GM12891 (cell line): ENCODE measurements at regions not wholly inside any gene's neighbourhood (a gene's known extent, or its start where the extent isn't known, plus 50 kb on each side); places are given as distances from the start of the nearest gene placed in this dataset.

ENCODE experiments used
- DNase-seq: peaks from one replicate; pipeline ENCODE4 v3.0.0; 2011; ENCODE audit warnings: low spot score; ENCODE audit not compliant: insufficient read length
- FAIRE-seq: peaks from 2 replicates; lab custom pipeline; 2011; peaks lifted over from hg19 to GRCh38; lab: Jason Lieb, UNC
- PAX5 ChIP-seq: IDR thresholded peaks from 2 replicates; pipeline ENCODE4 v1.6.1; 2011; ENCODE audit warnings: low read length, moderate library complexity, mild to moderate bottlenecking; ENCODE audit not compliant: insufficient read depth, severe bottlenecking
- POLR2A ChIP-seq: IDR thresholded peaks from 2 replicates; pipeline ENCODE4 v1.6.1; 2011; ENCODE audit warnings: low read depth, low read length, control low read depth
- POLR2AphosphoS5 ChIP-seq: IDR thresholded peaks from 2 replicates; pipeline ENCODE4 v1.6.1; 2011; ENCODE audit warnings: low read depth, low read length, control low read depth
- POU2F2 ChIP-seq: IDR thresholded peaks from 2 replicates; pipeline ENCODE4 v1.6.1; 2011; ENCODE audit warnings: low read depth, mild to moderate bottlenecking, control low read depth, low read length, moderate library complexity
- SPI1 ChIP-seq: IDR thresholded peaks from 2 replicates; pipeline ENCODE4 v1.6.1; 2011; ENCODE audit warnings: low read depth, low read length, control low read depth
- TAF1 ChIP-seq: IDR thresholded peaks from 2 replicates; pipeline ENCODE4 v1.6.1; 2011; ENCODE audit warnings: low read depth, low read length, control low read depth

DNA sequence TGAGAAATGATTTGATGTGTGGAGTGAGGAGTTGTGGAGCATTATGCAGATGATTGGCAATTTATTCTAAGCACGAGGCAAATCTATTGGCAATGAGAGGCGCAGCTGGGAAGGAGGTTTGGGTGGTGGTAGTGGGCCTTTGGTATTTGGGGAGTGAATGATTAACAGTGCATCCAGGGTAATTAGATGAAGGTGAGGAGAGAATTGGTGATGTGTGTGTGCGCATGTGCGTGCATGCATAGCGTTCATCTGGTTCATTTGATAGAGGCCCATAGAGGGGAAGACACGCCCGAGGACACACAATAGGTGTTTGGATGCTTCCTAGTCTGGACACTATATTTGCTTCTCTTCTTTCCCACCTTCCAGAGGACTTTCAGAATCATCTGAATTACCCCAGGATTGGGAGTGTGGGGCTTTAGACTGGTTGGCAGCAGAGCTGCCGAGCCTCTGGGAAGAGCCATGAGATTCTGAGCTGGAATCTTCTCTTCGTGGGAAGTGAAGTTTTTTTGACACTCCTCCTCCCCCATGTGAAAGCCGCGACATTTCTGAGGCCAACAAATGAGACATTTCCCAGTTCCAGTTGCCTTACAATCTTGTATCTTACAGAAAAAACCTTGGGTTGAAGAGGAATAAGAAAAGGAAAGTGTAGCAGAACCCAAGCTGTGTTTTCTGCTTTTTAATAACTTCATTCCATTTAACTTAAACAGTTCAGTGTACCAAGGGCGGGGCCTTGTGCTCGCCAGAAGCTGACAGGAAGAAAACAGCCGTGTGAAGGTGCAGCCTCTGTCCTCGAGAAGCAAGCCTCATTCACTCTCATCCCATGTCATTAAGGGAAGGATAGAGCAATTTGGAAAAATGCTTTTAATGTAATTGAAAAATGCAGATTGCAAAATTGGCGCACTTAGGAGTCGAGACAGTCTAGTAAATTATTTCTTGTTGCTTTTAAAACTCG is 65.2 kb downstream of the SLC25A47 start:
- TF ChIP-seq TAF1: no peak
- TF ChIP-seq POLR2AphosphoS5: no peak
- DNase-seq: no peak
- no peak for FAIRE-seq

DNA sequence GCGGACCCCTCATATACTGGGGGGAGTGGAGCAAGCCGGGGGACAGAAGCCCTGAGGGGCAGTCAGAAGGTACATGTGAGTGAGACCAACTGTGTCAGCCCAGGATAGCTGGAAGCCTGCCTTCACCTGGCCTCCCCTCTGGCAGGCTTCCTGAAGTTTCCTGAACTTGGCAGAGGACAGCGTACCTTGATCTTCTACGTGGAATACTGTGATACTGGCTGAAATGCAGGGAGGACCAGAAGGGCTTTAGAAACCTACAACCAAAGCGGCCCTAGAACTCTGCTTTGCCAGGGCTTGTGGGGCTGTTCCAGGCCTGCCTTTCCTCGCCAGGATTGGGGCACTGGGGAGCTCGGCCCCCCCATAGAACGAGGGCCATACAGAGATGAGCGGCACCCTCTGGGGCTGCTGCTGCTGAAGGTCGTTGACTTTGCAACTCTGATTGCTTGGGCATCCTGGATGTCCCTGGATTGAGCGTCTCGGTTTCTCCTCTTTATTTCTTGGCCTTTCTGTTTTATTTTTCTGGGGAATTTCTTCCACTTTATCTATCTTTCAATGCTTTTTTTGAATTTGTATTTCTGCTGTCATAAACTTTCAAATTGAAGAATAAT is 66.5 kb downstream of the SLC25A47 start:
- FAIRE-seq: no peak
- TF ChIP-seq POU2F2 (no peak), PAX5 (no peak), SPI1 (no peak), POLR2AphosphoS5 (no peak), TAF1 (no peak), POLR2A (no peak)

DNA sequence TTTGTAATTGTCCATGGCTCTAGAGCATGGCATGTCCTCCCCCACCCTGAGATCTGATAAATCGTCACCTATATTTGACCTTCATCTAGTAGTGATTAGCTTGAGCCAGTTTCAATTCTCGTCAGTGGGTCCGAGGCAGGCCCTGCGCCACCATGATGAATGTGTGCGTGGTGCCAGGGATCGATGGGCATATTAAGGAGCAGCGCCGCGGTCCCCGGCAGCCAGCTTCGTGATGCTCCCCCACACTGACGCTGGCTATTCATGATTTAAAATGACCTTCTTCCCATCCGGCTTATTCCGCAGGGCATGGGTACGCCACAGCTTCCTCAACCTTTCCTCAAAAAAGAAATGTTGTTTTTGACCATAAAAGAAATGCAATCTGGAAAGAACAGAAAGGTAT is 68.0 kb downstream of the SLC25A47 start:
- FAIRE-seq (no peak), DNase-seq (no peak)
- TF ChIP-seq PAX5: no peak
- no peak for TF ChIP-seq POLR2AphosphoS5
- TF ChIP-seq POU2F2: no peak
- no peak for TF ChIP-seq POLR2A
- no peak for TF ChIP-seq SPI1
- TF ChIP-seq TAF1: no peak

More for the DNA sequence above, 66.5 kb downstream of the SLC25A47 start:
- DNase-seq: no peak

DNA sequence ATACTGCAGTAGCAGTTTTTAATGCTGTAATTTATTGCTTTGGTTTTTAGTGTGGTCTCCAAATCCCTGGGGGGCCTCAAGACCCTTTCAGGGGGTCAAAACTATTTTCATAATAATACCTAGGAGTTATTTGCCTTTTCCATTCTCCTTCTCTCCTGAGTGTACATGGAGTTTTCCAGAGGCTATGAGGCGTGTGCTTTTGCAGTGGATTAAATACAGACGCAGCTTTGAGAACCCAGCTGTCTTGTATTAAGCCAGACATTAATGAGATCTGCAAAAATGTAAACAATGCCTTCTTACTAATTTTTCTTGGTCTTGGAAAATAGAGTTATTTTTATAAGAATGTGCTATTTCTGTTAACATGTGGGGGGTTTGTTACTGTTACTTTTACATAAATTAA is 68.6 kb downstream of the SLC25A47 start:
- TF ChIP-seq SPI1 (no peak), POLR2A (no peak), TAF1 (no peak), PAX5 (no peak), POLR2AphosphoS5 (no peak), POU2F2 (no peak)
- DNase-seq (no peak), FAIRE-seq (no peak)

DNA sequence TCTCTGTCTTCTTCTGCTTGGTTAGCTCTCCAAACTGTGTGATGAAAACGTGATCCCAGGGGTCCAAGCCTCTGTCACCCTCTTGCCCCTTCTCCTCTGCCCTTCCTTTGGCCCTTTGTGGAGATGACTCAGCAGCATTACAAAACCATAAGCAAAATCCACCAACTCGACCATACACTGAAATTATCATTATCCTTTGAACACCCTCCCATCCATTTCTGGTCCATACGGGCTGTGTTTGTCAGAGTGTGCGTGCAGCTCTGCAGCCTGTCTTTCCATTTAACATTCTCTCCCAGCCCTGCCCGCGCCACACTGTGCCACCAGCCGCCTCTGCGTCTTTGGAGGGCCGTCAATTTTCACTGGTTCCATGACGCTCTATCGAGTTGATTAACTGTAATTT is 69.2 kb downstream of the SLC25A47 start:
- TF ChIP-seq SPI1: no peak
- TF ChIP-seq TAF1: no peak
- no peak for TF ChIP-seq POU2F2
- no peak for TF ChIP-seq POLR2A
- TF ChIP-seq POLR2AphosphoS5: no peak
- no peak for TF ChIP-seq PAX5
- no peak for FAIRE-seq
- DNase-seq: no peak

DNA sequence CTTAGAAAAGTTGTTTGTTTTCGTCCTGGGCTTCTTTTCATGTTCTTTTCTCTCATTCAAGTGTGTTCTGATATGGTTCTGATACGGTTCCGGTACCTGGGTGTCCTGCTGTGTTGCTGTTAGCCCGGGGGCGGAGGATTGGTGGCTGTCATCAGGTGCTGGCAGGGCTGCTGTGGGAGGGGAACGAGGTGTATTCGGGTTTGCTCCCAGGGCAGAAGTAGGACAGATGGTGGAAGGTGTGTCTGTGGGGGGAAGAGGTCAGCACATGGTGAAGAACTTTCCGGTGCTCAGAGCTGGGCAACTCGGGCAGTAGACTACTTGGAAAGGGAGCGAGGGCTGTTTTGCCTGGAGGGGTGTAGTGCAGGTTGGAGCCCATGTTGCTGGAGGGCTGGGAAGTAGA is 70.2 kb downstream of the SLC25A47 start:
- DNase-seq: no peak
- FAIRE-seq: no peak
- no peak for TF ChIP-seq POLR2AphosphoS5
- no peak for TF ChIP-seq POU2F2
- TF ChIP-seq PAX5: no peak
- TF ChIP-seq SPI1: no peak
- TF ChIP-seq TAF1: no peak
- no peak for TF ChIP-seq POLR2A

DNA sequence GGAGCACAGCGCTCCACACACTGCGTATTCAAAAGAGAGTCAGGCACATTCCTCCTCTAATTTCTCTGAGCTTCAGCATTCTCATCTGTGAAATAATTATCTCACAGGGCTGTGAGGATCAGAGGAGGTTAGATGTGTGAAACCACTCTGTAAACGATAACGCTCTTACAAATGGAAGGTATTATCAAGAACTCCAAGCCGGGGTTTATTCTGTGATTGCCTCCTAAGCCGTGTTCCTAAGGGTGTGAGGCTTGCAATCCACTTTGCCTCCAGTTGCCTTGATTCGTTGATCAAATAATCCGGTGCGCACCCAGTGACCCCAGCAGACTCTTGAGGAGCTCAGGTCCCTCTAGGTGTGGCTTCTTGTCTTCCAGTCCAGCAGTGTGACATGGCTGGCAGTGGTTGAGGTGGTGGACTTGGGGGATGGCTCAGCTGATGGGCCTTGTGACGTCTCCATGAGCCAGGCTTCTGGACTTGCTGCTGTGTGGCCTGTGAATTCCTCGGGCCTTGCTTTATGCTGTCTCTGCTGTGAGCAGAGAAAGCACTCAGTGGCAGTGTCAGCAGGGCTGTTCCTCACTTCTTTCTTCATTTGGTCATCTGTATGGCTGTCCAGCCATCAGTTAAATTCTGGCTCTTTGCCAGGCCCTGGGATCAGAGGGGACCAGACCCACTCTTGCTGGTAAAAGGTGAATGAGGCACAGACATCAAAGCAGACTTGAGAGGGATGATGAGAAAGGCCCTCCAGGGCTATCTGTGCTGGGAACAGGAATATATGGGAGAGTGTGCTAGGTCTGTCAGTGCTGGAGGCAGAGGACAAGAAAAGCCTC is 71.0 kb downstream of the SLC25A47 start:
- no peak for TF ChIP-seq PAX5
- no peak for TF ChIP-seq SPI1
- TF ChIP-seq POLR2AphosphoS5: no peak
- TF ChIP-seq TAF1: no peak
- no peak for TF ChIP-seq POU2F2
- no peak for TF ChIP-seq POLR2A
- FAIRE-seq (no peak), DNase-seq (no peak)

DNA sequence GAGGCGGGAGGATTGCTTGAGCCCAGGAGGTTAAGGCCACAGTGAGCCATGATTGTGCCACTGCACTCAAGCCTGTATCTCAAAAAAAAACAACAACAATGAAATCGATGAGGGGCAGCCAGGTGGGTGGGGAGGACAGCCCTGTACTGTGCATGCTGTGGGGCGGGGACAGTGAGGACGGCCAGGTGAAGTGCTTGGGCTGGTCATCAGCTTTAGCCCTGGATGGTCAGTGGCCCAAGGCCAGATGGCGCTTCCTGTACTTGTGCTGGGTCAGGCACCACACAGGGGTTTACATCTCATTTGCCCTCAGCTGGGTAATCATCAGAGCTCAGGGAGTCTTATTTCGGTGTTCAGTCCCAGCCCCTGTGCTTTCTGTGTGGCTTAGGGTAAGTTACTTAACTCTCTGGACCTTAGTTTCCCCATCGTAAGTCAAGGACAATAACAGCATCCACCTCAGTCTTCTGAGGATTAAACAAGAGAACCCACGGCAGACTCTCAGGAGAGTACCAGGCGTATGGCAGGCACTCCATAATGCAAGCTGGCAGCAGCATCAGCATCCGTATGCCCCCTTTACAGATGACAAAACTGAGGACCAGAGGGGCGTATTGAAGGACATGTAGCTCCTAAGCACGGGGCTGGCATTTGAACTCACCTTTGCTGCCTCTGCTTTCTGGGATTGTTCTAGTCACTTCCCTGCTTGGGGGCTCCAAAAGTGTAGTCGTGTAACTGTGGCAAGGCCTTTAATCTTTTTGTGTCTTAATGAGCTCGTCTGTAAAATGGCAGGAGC is 71.9 kb downstream of the SLC25A47 start:
- no peak for TF ChIP-seq PAX5
- FAIRE-seq (no peak), DNase-seq (no peak)

DNA sequence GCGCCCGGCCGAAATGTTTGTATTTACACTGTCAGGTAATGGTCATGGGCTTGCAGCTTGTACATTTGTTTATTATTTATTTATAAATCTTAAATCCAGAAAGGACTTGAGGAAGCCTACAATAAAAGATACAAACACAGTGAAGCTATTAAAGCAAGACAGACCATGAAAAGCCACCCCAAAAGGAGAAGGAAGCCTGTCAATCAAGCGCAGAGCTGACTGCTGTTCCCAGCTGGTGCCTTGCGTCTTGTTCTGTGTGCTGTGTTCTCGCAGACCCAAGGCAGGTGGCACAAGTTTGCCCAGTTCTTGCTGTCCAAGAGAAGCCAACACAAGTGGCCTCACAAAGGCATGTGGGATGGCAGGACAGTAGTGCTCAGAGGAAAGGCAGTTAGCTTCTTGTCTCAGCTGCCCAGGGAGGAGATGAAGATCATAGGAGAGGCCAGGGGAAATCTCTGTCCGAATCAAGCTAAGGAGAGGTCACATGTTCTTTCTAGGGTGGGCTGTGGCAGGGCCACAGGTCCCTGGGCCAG is 73.2 kb downstream of the SLC25A47 start:
- FAIRE-seq: no peak
- TF ChIP-seq POLR2A (no peak), TAF1 (no peak), POLR2AphosphoS5 (no peak), SPI1 (no peak), POU2F2 (no peak), PAX5 (no peak)
- DNase-seq: no peak
